ENCODE measurements at regions not wholly inside any gene's neighbourhood (a gene's known extent, or its start where the extent isn't known, plus 50 kb on each side); places are given as distances from the start of the nearest gene placed in this dataset.

DNA sequence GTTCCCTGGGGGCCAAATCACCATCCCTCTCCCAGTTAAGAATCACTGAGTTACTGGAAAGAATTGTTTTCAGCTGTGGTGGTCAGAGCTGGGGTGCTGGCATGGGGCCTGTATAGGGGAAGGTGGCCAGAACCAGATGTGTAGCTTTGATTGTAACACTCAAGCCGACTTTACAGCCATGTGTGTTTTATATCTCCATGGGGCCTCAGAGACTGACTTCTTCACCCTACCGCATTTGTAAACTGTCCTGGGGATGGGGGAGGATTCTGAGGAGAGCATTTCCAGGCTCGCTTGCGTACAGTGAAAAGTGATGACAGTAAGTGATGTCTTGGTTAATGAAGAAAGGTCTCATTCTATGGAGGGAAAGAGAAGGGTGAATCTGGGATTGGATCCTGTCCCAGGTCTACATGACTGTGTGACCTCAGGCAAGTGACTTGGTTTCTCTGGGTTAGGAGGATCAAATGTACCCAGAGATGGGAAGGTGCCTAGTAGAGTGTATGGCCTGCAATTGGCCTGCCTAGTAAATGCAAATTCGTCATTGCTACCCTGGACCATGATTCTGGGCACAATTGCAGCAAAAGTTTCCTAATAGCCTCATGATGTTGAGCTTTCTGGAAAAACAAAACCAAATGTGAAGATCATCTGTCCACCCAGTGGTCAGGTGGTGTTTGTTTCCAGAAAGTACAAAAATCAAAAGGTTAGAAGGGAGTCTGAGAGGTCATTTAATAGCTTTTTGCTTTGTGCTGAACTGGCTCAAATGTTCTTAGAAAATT is 49.7 kb upstream of the RCC2 start:
- TF ChIP-seq, protein P1, sequence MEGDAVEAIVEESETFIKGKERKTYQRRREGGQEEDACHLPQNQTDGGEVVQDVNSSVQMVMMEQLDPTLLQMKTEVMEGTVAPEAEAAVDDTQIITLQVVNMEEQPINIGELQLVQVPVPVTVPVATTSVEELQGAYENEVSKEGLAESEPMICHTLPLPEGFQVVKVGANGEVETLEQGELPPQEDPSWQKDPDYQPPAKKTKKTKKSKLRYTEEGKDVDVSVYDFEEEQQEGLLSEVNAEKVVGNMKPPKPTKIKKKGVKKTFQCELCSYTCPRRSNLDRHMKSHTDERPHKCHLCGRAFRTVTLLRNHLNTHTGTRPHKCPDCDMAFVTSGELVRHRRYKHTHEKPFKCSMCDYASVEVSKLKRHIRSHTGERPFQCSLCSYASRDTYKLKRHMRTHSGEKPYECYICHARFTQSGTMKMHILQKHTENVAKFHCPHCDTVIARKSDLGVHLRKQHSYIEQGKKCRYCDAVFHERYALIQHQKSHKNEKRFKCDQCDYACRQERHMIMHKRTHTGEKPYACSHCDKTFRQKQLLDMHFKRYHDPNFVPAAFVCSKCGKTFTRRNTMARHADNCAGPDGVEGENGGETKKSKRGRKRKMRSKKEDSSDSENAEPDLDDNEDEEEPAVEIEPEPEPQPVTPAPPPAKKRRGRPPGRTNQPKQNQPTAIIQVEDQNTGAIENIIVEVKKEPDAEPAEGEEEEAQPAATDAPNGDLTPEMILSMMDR (IDR thresholded peaks at IDR 0.05; ENCODE audit: control extremely low read depth in 1 of 3, insufficient read depth in 1 of 3, low read depth in 1 of 3, low read length in 3 of 3), result no peak
- TF ChIP-seq GABPA (IDR thresholded peaks at IDR 0.05; ENCODE audit: borderline replicate concordance, insufficient read depth, low read length), result no peak
- TF ChIP-seq CHD2 (IDR thresholded peaks at IDR 0.05; ENCODE audit: low read length), result no peak
- no peak for TF ChIP-seq RFX5 (IDR thresholded peaks at IDR 0.05; ENCODE audit: borderline replicate concordance, low read depth, low read length)
- no peak for TF ChIP-seq SIRT6 (IDR thresholded peaks at IDR 0.05; ENCODE audit: low read length)
- TF ChIP-seq HDAC6 (IDR thresholded peaks at IDR 0.05; ENCODE audit: low read depth, low read length), result no peak
- TF ChIP-seq TBP (IDR thresholded peaks at IDR 0.05; ENCODE audit: low read depth, low read length), result no peak
- TF ChIP-seq FOSL1 (IDR thresholded peaks at IDR 0.05; ENCODE audit: insufficient read depth, low read depth, low read length), result no peak
- TF ChIP-seq CEBPB (IDR thresholded peaks at IDR 0.05; ENCODE audit: low read depth, low read length), result no peak

Data from H1 (cell line).